ENCODE measurements at regions not wholly inside any gene's neighbourhood (a gene's known extent, or its start where the extent isn't known, plus 50 kb on each side); places are given as distances from the start of the nearest gene placed in this dataset.

DNA sequence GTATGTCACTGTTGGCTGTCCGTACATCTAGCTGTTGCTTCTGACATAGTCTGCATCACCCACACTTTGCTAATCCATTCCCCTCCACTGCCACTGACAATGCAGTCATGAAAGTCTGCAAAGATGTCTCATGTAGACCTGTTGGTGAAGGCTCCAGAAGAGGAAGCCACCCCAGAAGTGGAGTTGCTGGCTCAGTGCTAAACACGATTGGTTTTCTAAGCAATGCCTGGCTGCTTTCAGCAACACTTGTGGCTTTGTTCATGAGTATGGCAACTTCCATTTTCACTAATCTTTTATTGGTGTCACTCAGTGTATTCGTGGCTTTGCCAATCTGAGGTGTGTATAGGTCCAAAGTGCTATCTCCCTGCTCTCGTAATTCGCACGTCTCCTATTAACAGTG lies 288.1 kb downstream of the GADD45G start:
- TF ChIP-seq POLR2AphosphoS5 (IDR thresholded peaks at IDR 0.05) (no peak), EP300 (IDR thresholded peaks at IDR 0.05; ENCODE audit: low read depth) (no peak), POLR2A (IDR thresholded peaks at IDR 0.05) (no peak)
- TF ChIP-seq, protein P1, sequence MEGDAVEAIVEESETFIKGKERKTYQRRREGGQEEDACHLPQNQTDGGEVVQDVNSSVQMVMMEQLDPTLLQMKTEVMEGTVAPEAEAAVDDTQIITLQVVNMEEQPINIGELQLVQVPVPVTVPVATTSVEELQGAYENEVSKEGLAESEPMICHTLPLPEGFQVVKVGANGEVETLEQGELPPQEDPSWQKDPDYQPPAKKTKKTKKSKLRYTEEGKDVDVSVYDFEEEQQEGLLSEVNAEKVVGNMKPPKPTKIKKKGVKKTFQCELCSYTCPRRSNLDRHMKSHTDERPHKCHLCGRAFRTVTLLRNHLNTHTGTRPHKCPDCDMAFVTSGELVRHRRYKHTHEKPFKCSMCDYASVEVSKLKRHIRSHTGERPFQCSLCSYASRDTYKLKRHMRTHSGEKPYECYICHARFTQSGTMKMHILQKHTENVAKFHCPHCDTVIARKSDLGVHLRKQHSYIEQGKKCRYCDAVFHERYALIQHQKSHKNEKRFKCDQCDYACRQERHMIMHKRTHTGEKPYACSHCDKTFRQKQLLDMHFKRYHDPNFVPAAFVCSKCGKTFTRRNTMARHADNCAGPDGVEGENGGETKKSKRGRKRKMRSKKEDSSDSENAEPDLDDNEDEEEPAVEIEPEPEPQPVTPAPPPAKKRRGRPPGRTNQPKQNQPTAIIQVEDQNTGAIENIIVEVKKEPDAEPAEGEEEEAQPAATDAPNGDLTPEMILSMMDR (IDR thresholded peaks at IDR 0.05): no peak
